ENCODE measurements at regions not wholly inside any gene's neighbourhood (a gene's known extent, or its start where the extent isn't known, plus 50 kb on each side); places are given as distances from the start of the nearest gene placed in this dataset.

GRCh38 chr15:66858423-66859207 is 156.6 kb downstream of the SMAD6 start:
- no peak for DNase-seq (ENCODE audit: extremely low read depth, low read depth)
- H3K4me3 ChIP-seq (replicated peaks; ENCODE audit: low read depth, low read length) = no peak overlapping the region
- no peak for TF ChIP-seq CTCF (IDR thresholded peaks at IDR 0.05; ENCODE audit: low read depth, low read length, missing control alignments)

GRCh38 chr15:66859688-66860253 is 157.7 kb downstream of the SMAD6 start:
- no peak overlapping the region for H3K4me3 ChIP-seq (replicated peaks; ENCODE audit: low read depth, low read length)
- no peak for DNase-seq (ENCODE audit: extremely low read depth, low read depth)
- TF ChIP-seq CTCF (IDR thresholded peaks at IDR 0.05; ENCODE audit: low read depth, low read length, missing control alignments) = no peak

- no peak overlapping the region for H3K4me3 ChIP-seq (replicated peaks; ENCODE audit: low read depth, low read length)
- no peak for TF ChIP-seq CTCF (IDR thresholded peaks at IDR 0.05; ENCODE audit: low read depth, low read length, missing control alignments)
- no peak for DNase-seq (ENCODE audit: extremely low read depth, low read depth)
Observed at GRCh38 chr15:66860844-66861243, 158.8 kb downstream of the SMAD6 start.

GRCh38 chr15:66862111-66862939 is 160.3 kb downstream of the SMAD6 start:
- no peak overlapping the region for H3K4me3 ChIP-seq (replicated peaks; ENCODE audit: low read depth, low read length)
- TF ChIP-seq CTCF (IDR thresholded peaks at IDR 0.05; ENCODE audit: low read depth, low read length, missing control alignments) = no peak
- no peak for DNase-seq (ENCODE audit: extremely low read depth, low read depth)

GRCh38 chr15:66862940-66863335 is 160.9 kb downstream of the SMAD6 start:
- DNase-seq (ENCODE audit: extremely low read depth, low read depth) = peak; percentile 82
- no peak overlapping the region for H3K4me3 ChIP-seq (replicated peaks; ENCODE audit: low read depth, low read length)

More at GRCh38 chr15:66862940-66863335, 160.9 kb downstream of the SMAD6 start:
- TF ChIP-seq CTCF (IDR thresholded peaks at IDR 0.05; ENCODE audit: low read depth, low read length, missing control alignments) = peak; percentile 95
